Liver (tissue), 8 donors: ENCODE measurements at regions not wholly inside any gene's neighbourhood (a gene's known extent, or its start where the extent isn't known, plus 50 kb on each side); places are given as distances from the start of the nearest gene placed in this dataset.

Experiments
- DNase-seq: peaks from one replicate; pipeline ENCODE4 v3.0.0-alpha.2; 2017; ENCODE audit warnings: low spot score
- H3K27ac ChIP-seq, 2 donors: one replicate each; pipeline ENCODE4 v1.7.0; 2013; ENCODE audit warnings: inconsistent platforms in 2 of 2, low read length in 2 of 2, control low read depth in 1 of 2, low read depth in 1 of 2, mild to moderate bottlenecking in 1 of 2
- H3K27me3 ChIP-seq, 4 donors: one replicate each; pipeline versions ENCODE4 v1.6.1 to v1.7.0; 2013; ENCODE audit warnings: low read length in 3 of 4, inconsistent platforms in 1 of 4, mild to moderate bottlenecking in 1 of 4, moderate library complexity in 1 of 4; ENCODE audit not compliant: control insufficient read depth in 4 of 4, insufficient read depth in 4 of 4
- H3K36me3 ChIP-seq, 4 donors: one replicate each; pipeline versions ENCODE4 v1.6.1 to v1.7.0; 2013; ENCODE audit warnings: low read length in 3 of 4, mild to moderate bottlenecking in 3 of 4, low read depth in 1 of 4, moderate library complexity in 1 of 4; ENCODE audit not compliant: control insufficient read depth in 4 of 4, insufficient read depth in 3 of 4
- H3K4me1 ChIP-seq, 4 donors: one replicate each; pipeline versions ENCODE4 v1.6.1 to v1.7.0; 2013; ENCODE audit warnings: low read length in 3 of 4, mild to moderate bottlenecking in 3 of 4, moderate library complexity in 1 of 4; ENCODE audit not compliant: control insufficient read depth in 4 of 4, insufficient read depth in 4 of 4
- H3K4me3 ChIP-seq, 3 donors: one replicate each; pipeline versions ENCODE4 v1.6.1 to v1.7.0; 2013; ENCODE audit warnings: low read length in 3 of 3, control low read depth in 1 of 3, low read depth in 1 of 3, mild to moderate bottlenecking in 1 of 3
- H3K9ac ChIP-seq, 2 donors: one replicate each; pipeline ENCODE4 v1.7.0; 2013; ENCODE audit warnings: low read length in 2 of 2, mild to moderate bottlenecking in 2 of 2, moderate library complexity in 2 of 2, control low read depth in 1 of 2, low read depth in 1 of 2
- H3K9me3 ChIP-seq, 4 donors: one replicate each; pipeline versions ENCODE4 v1.6.1 to v1.7.0; 2013; ENCODE audit warnings: low read length in 3 of 4; ENCODE audit not compliant: control insufficient read depth in 4 of 4
- EGR1 ChIP-seq, 2 donors: IDR thresholded peaks; 2 replicates each; pipeline ENCODE4 v1.6.1; 2016 to 2018; ENCODE audit warnings: antibody characterized with exemption in 2 of 2, low read depth in 2 of 2
- FOXA2 ChIP-seq: IDR thresholded peaks from 2 replicates; pipeline ENCODE4 v1.6.1; 2016; ENCODE audit warnings: antibody characterized with exemption
- GABPA ChIP-seq, 2 donors: IDR thresholded peaks in 1 of 2; conservative IDR thresholded peaks in 1 of 2; 2 replicates each; pipeline ENCODE4 v1.6.1; 2016; ENCODE audit warnings: antibody characterized with exemption in 2 of 2, mild to moderate bottlenecking in 1 of 2, moderate library complexity in 1 of 2
- HNF4A ChIP-seq, 2 donors: conservative IDR thresholded peaks; 2 replicates each; pipeline ENCODE4 v1.6.1; 2016; ENCODE audit warnings: antibody characterized with exemption in 2 of 2, mild to moderate bottlenecking in 2 of 2
- HNF4G ChIP-seq: IDR thresholded peaks from 2 replicates; pipeline ENCODE4 v1.6.1; 2016; ENCODE audit warnings: antibody characterized with exemption
- JUND ChIP-seq, 2 donors: IDR thresholded peaks; 2 replicates each; pipeline ENCODE4 v1.6.1; 2016; ENCODE audit warnings: antibody characterized with exemption in 2 of 2
- NR2F2 ChIP-seq: IDR thresholded peaks from 2 replicates; pipeline ENCODE4 v1.6.1; 2016; ENCODE audit warnings: antibody characterized with exemption
- RAD21 ChIP-seq, 2 donors: IDR thresholded peaks; 2 replicates each; pipeline ENCODE4 v1.6.1; 2016; ENCODE audit warnings: antibody characterized with exemption in 2 of 2, mild to moderate bottlenecking in 2 of 2
- RXRA ChIP-seq, 2 donors: IDR thresholded peaks; 2 replicates each; pipeline ENCODE4 v1.6.1; 2017 to 2018; ENCODE audit warnings: antibody characterized with exemption in 2 of 2, mild to moderate bottlenecking in 1 of 2
- SP1 ChIP-seq: IDR thresholded peaks from 2 replicates; pipeline ENCODE4 v1.6.1; 2018; ENCODE audit warnings: antibody characterized with exemption, mild to moderate bottlenecking
- TAF1 ChIP-seq: conservative IDR thresholded peaks from 2 replicates; pipeline ENCODE4 v1.6.1; 2016; ENCODE audit warnings: antibody characterized with exemption, mild to moderate bottlenecking
- YY1 ChIP-seq: IDR thresholded peaks from 2 replicates; pipeline ENCODE4 v1.6.1; 2016; ENCODE audit warnings: antibody characterized with exemption, mild to moderate bottlenecking
- WGBS: extraction: QIAGEN DNeasy Blood & Tissue Kit; methylation state at CpG from one replicate; pipeline ENCODE4 v1.1.7; 2013; 5-methylcytosine and 5-hydroxymethylcytosine counted together
- TF ChIP-seq, protein P1 (sequence below): IDR thresholded peaks from 2 replicates; pipeline ENCODE4 v1.6.1; 2016; ENCODE audit warnings: antibody characterized with exemption
- TF ChIP-seq, protein P2 (sequence below): IDR thresholded peaks from 2 replicates; pipeline ENCODE4 v1.6.1; 2016; ENCODE audit warnings: antibody characterized with exemption
- TF ChIP-seq, protein P3 (sequence below): IDR thresholded peaks from 2 replicates; pipeline ENCODE4 v1.6.1; 2016; ENCODE audit warnings: antibody characterized with exemption, mild to moderate bottlenecking
- TF ChIP-seq, protein P4 (sequence below): fragments of 150-350 bp; IDR thresholded peaks from 2 replicates; pipeline ENCODE4 v1.5.1; 2017; ENCODE audit warnings: improper control_type of control experiment, low read depth, low read length; ENCODE audit not compliant: missing input control
- donor health status: healthy.
- donor health status: healthy.
- donor health status: healthy.
- donor health status: healthy.
- donor health status: healthy.

DNA sequence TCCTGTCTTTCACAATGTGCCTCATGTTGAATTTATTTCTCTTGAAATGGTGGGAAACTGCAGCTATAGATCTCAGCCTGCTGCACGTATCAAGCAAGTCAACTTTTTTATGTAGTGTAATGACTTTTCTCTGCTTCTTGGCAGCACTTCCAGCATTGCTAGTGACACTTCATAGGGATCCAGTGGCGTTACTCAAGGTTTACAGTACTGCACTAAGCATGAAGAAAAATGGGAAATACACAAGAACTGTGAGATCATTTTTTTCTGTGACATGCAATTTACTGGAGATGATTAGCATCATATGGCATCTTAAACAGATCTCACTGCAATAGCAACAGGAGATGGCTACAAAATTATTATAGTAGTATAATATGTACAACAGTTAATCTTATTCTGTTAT, 90.9 kb downstream of the POLR1F start:
- Histone ChIP-seq H3K9me3 (no peaks in the 10 kb centered on the region), H3K4me3 (no peak overlapping the region), H3K27ac (no peak overlapping the region), H3K9ac (no peak overlapping the region), H3K27me3 (no peaks in the 10 kb centered on the region), H3K4me1 (no peaks in the 10 kb centered on the region), H3K36me3 (no peaks in the 10 kb centered on the region)
- no peak for DNase-seq
- 48% methylated on average over 2 of the region's 2 CpGs for WGBS
- no peak for TF ChIP-seq TAF1
- no peak for TF ChIP-seq HNF4G
- TF ChIP-seq, protein P1, sequence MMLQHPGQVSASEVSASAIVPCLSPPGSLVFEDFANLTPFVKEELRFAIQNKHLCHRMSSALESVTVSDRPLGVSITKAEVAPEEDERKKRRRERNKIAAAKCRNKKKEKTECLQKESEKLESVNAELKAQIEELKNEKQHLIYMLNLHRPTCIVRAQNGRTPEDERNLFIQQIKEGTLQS = no peak
- TF ChIP-seq YY1 = no peak
- TF ChIP-seq NR2F2 = no peak

DNA sequence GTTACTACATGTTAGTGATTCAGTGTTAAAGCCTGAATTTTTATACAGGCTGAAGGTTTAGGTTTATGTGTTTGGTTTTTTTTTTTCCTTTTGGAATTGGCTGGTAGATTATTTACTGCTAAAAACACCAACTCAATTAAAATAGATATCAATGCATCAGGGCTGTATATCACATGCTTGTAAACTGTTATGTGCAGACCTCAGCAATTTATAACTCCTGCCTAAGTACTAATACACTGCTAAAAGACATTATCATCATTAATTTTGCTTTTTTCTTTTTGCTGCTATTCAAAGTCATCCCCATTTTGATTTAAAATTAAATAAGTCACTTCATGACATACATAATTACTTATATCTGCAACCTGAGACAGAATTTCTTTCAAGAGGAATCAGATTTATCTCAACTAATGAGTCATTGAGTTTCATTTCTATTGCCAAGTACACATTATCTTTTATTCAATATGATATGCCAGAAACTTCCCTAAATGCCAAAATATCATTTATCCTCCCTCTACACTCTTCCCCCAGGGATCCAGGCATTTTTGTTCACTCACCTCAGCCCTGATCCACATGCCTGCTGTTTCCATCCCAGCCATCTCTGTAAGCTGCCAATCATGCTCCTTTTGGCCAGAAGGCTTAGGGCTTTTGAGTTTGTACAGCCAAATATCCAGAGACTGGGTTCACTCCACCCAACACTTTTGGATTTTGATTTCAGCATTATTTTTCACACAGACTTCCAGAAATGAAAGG, 98.5 kb downstream of the POLR1F start:
- no peak overlapping the region for H3K9ac ChIP-seq
- H3K9me3 ChIP-seq = no peaks in the 10 kb centered on the region
- H3K4me1 ChIP-seq = no peaks in the 10 kb centered on the region
- H3K36me3 ChIP-seq = no peaks in the 10 kb centered on the region
- no peaks in the 10 kb centered on the region for H3K27me3 ChIP-seq
- H3K4me3 ChIP-seq = no peak overlapping the region
- H3K27ac ChIP-seq = no peak overlapping the region
- no peak for DNase-seq
- TF ChIP-seq, protein P2, sequence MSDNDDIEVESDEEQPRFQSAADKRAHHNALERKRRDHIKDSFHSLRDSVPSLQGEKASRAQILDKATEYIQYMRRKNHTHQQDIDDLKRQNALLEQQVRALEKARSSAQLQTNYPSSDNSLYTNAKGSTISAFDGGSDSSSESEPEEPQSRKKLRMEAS = no peak
- TF ChIP-seq HNF4G (no peak), RAD21 (IDR thresholded peaks at IDR 0.05) (no peak), EGR1 (IDR thresholded peaks at IDR 0.05; ENCODE audit: low read depth in 2 of 2) (no peak), HNF4A (conservative IDR thresholded peaks at IDR 0.05) (no peak), SP1 (no peak), YY1 (no peak), RXRA (IDR thresholded peaks at IDR 0.05) (no peak), JUND (IDR thresholded peaks at IDR 0.05) (no peak), FOXA2 (no peak), NR2F2 (no peak), TAF1 (no peak), GABPA (IDR thresholded peaks at IDR 0.05 in 1 of 2, conservative IDR thresholded peaks at IDR 0.05 in 1 of 2) (no peak)
- TF ChIP-seq, protein P1 = no peak
- TF ChIP-seq, protein P3, sequence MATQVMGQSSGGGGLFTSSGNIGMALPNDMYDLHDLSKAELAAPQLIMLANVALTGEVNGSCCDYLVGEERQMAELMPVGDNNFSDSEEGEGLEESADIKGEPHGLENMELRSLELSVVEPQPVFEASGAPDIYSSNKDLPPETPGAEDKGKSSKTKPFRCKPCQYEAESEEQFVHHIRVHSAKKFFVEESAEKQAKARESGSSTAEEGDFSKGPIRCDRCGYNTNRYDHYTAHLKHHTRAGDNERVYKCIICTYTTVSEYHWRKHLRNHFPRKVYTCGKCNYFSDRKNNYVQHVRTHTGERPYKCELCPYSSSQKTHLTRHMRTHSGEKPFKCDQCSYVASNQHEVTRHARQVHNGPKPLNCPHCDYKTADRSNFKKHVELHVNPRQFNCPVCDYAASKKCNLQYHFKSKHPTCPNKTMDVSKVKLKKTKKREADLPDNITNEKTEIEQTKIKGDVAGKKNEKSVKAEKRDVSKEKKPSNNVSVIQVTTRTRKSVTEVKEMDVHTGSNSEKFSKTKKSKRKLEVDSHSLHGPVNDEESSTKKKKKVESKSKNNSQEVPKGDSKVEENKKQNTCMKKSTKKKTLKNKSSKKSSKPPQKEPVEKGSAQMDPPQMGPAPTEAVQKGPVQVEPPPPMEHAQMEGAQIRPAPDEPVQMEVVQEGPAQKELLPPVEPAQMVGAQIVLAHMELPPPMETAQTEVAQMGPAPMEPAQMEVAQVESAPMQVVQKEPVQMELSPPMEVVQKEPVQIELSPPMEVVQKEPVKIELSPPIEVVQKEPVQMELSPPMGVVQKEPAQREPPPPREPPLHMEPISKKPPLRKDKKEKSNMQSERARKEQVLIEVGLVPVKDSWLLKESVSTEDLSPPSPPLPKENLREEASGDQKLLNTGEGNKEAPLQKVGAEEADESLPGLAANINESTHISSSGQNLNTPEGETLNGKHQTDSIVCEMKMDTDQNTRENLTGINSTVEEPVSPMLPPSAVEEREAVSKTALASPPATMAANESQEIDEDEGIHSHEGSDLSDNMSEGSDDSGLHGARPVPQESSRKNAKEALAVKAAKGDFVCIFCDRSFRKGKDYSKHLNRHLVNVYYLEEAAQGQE = no peak
- TF ChIP-seq, protein P4, sequence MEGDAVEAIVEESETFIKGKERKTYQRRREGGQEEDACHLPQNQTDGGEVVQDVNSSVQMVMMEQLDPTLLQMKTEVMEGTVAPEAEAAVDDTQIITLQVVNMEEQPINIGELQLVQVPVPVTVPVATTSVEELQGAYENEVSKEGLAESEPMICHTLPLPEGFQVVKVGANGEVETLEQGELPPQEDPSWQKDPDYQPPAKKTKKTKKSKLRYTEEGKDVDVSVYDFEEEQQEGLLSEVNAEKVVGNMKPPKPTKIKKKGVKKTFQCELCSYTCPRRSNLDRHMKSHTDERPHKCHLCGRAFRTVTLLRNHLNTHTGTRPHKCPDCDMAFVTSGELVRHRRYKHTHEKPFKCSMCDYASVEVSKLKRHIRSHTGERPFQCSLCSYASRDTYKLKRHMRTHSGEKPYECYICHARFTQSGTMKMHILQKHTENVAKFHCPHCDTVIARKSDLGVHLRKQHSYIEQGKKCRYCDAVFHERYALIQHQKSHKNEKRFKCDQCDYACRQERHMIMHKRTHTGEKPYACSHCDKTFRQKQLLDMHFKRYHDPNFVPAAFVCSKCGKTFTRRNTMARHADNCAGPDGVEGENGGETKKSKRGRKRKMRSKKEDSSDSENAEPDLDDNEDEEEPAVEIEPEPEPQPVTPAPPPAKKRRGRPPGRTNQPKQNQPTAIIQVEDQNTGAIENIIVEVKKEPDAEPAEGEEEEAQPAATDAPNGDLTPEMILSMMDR = no peak
